HCT116 (cell line): ENCODE measurements at regions not wholly inside any gene's neighbourhood (a gene's known extent, or its start where the extent isn't known, plus 50 kb on each side); places are given as distances from the start of the nearest gene placed in this dataset.

ENCODE experiments used
- ATAC-seq: fragments of 200-7000 bp; cut with Tn5 transposase; 2 replicates; pipeline ENCODE4 v1.9.1; 2020; ENCODE audit warnings: mild to moderate bottlenecking, moderate library complexity
- BruUV-seq: library from RNA; stranded (reverse); fragments of 400-500 nt; replicated peaks from 2 replicates; lab custom pipeline; 2021; lab: Mats Ljungman, UMichigan
- CTCF ChIA-PET: fragments of 300-600 bp; sonication (Branson Sonifier 250); formaldehyde crosslinking; loops from one replicate; lab custom pipeline; 2021; ENCODE audit warnings: antibody characterized with exemption; lab: Charles Lee
- POLR2A ChIA-PET: fragments of 300-600, 350-600 bp; sonication (Branson Sonifier 250); formaldehyde crosslinking; loops from one replicate; lab custom pipeline; 2021; ENCODE audit warnings: antibody characterized with exemption; lab: Charles Lee
- RAD21 ChIA-PET, 2 experiments: fragments of 300-600 bp; sonication (Branson Sonifier 250); formaldehyde crosslinking; loops; one replicate each; lab custom pipeline; 2023; ENCODE audit warnings: low total read pairs in 2 of 2; ENCODE audit not compliant: uncharacterized antibody in 2 of 2, unreplicated experiment in 2 of 2, low non-redundant PET in 1 of 2; lab: Charles Lee
- DNase-seq: peaks from one replicate; pipeline ENCODE4 v3.0.0-alpha.2; 2010; ENCODE audit warnings: low read depth, low spot score
- H2AFZ ChIP-seq: fragments of 200-600 bp; shearing (Covaris generic), sonication (generic); 2 replicates; pipeline ENCODE4 v1.6.1; 2017; ENCODE audit warnings: low read depth, mixed run types, mixed read lengths, antibody characterized with exemption, low read length; ENCODE audit not compliant: poor library complexity, severe bottlenecking
- H3K27ac ChIP-seq: 2 replicates; pipeline ENCODE4 v1.5.1; 2012; ENCODE audit warnings: low read depth, low read length
- H3K27me3 ChIP-seq: fragments of 200-600 bp; sonication (generic); 2 replicates; pipeline ENCODE4 v1.6.1; 2016; ENCODE audit warnings: mixed run types, low read length, mixed read lengths; ENCODE audit not compliant: insufficient read depth
- H3K36me3 ChIP-seq, 2 experiments: fragments of 200-500 bp in 1 of 2; fragments of 200-600 bp in 1 of 2; sonication (Bioruptor generic) in 1 of 2; sonication (generic) in 1 of 2; 2 replicates each; pipeline versions ENCODE4 v1.5.1 to v1.6.1; 2014 to 2016; ENCODE audit warnings: low read length in 2 of 2, inconsistent platforms in 1 of 2, mixed read lengths in 1 of 2, mixed run types in 1 of 2; ENCODE audit not compliant: insufficient read depth in 2 of 2, control insufficient read depth in 1 of 2
- H3K4me1 ChIP-seq, 2 experiments: fragments of 200-600 bp in 1 of 2; sonication (generic) in 1 of 2; 2 replicates each; pipeline versions ENCODE4 v1.5.1 to v1.6.1; 2012 to 2017; ENCODE audit warnings: low read length in 2 of 2, inconsistent platforms in 1 of 2, mild to moderate bottlenecking in 1 of 2, mixed read lengths in 1 of 2, mixed run types in 1 of 2, moderate library complexity in 1 of 2; ENCODE audit not compliant: insufficient read depth in 2 of 2, control insufficient read depth in 1 of 2
- H3K4me2 ChIP-seq: fragments of 200-600 bp; sonication (generic); 2 replicates; pipeline ENCODE4 v1.6.1; 2017; ENCODE audit warnings: mixed run types, low read length, mixed read lengths
- H3K4me3 ChIP-seq, 2 experiments: fragments of 200-600 bp in 1 of 2; sonication (generic) in 1 of 2; replicated peaks in 1 of 2; 2 replicates each; pipeline ENCODE4 v1.5.1; 2011 to 2016; ENCODE audit warnings: low read length in 2 of 2, control low read depth in 1 of 2, low read depth in 1 of 2, mild to moderate bottlenecking in 1 of 2, mixed read lengths in 1 of 2, mixed run types in 1 of 2
- H3K79me2 ChIP-seq: fragments of 200-600 bp; sonication (generic); 2 replicates; pipeline ENCODE4 v1.6.1; 2017; ENCODE audit warnings: mild to moderate bottlenecking, mixed run types, low read length, moderate library complexity, mixed read lengths; ENCODE audit not compliant: insufficient read depth
- H3K9ac ChIP-seq: fragments of 200-600 bp; sonication (generic); 2 replicates; pipeline ENCODE4 v1.6.1; 2016; ENCODE audit warnings: low read length, mixed read lengths
- H3K9me2 ChIP-seq: fragments of 200-600 bp; sonication (generic), shearing (Covaris generic); 2 replicates; pipeline ENCODE4 v1.6.1; 2017; ENCODE audit warnings: mixed run types, mild to moderate bottlenecking, moderate library complexity; ENCODE audit not compliant: insufficient read depth
- H3K9me3 ChIP-seq, 2 experiments: fragments of 200-500 bp in 1 of 2; fragments of 200-600 bp in 1 of 2; sonication (Bioruptor generic) in 1 of 2; sonication (generic) in 1 of 2; 2 replicates each; pipeline ENCODE4 v1.6.1; 2014 to 2017; ENCODE audit warnings: low read length in 2 of 2, mixed read lengths in 2 of 2, inconsistent platforms in 1 of 2, low read depth in 1 of 2, mild to moderate bottlenecking in 1 of 2, mixed run types in 1 of 2, moderate library complexity in 1 of 2; ENCODE audit not compliant: control insufficient read depth in 1 of 2, insufficient read depth in 1 of 2
- H4K20me1 ChIP-seq: fragments of 200-600 bp; sonication (generic), shearing (Covaris generic); 2 replicates; pipeline ENCODE4 v1.6.1; 2017; ENCODE audit warnings: mixed run types, mild to moderate bottlenecking, moderate library complexity; ENCODE audit not compliant: insufficient read depth
- CBX3 ChIP-seq: IDR thresholded peaks from 2 replicates; pipeline ENCODE4 v1.6.1; 2012; ENCODE audit warnings: low read depth
- CEBPB ChIP-seq: IDR thresholded peaks from 2 replicates; pipeline ENCODE4 v1.6.1; 2012; ENCODE audit warnings: low read depth
- EGR1 ChIP-seq: IDR thresholded peaks from 2 replicates; pipeline ENCODE4 v1.6.1; 2012; ENCODE audit warnings: low read depth
- ELF1 ChIP-seq: IDR thresholded peaks from 2 replicates; pipeline ENCODE4 v1.6.1; 2012; ENCODE audit warnings: low read depth, borderline replicate concordance
- EZH2phosphoT487 ChIP-seq: fragments of 200-600 bp; IDR thresholded peaks from 2 replicates; pipeline ENCODE4 v1.6.1; 2018; ENCODE audit warnings: antibody characterized with exemption, borderline replicate concordance
- MAX ChIP-seq: IDR thresholded peaks from 2 replicates; pipeline ENCODE4 v1.6.1; 2012
- POLR2A ChIP-seq: IDR thresholded peaks from 2 replicates; pipeline ENCODE4 v1.7.0; 2011; ENCODE audit warnings: borderline replicate concordance; ENCODE audit not compliant: insufficient read depth, insufficient read length; ENCODE audit errors: extremely low read depth
- REST ChIP-seq: IDR thresholded peaks from 2 replicates; pipeline ENCODE4 v1.6.1; 2012; ENCODE audit warnings: low read depth
- SIN3A ChIP-seq: IDR thresholded peaks from 2 replicates; pipeline ENCODE4 v1.6.1; 2012; ENCODE audit warnings: low read depth
- TCF7L2 ChIP-seq: IDR thresholded peaks from 2 replicates; pipeline ENCODE4 v1.7.0; 2011; ENCODE audit warnings: borderline replicate concordance, inconsistent platforms; ENCODE audit not compliant: insufficient read depth, insufficient read length; ENCODE audit errors: extremely low read depth
- ZBTB33 ChIP-seq: IDR thresholded peaks from 2 replicates; pipeline ENCODE4 v1.6.1; 2011; ENCODE audit warnings: mild to moderate bottlenecking, low read length, moderate library complexity; ENCODE audit not compliant: insufficient replicate concordance; ENCODE audit errors: extremely low read depth
- ZNF274 ChIP-seq: fragments of 200-500 bp; sonication (Bioruptor generic); IDR thresholded peaks from 2 replicates; pipeline ENCODE4 v1.6.1; 2014; ENCODE audit warnings: mild to moderate bottlenecking, low read depth, low read length, inconsistent platforms
- intact Hi-C: fragments of 100-400 bp; cut with micrococcal nuclease; formaldehyde crosslinking; loops from 2 replicates; pipeline ENCODE4 v1.10.0; 2022
- TF ChIP-seq, protein P1 (sequence below): IDR thresholded peaks from 2 replicates; pipeline ENCODE4 v1.6.1; 2012

DNA sequence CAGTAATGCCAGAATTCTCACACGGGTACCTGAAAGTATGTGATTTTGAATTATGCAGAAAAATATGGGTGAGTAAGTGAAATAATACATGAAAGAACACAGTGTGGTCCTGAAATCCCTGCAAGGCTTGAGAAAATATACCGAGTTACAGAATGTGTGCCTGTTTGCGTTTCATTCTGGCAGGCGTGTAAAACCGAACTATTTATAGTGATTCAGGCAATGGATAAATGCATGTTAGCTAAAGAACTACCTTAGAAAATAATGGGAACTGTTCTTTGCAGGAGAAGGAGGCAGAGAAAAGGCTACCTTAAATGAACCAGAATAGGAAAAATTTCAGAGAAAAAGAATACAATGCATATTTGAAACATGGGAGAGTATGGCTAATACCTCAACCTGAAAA lies 145.8 kb upstream of the KCNQ5 start:
- intact Hi-C loops, result no loop called here
- DNase-seq, result no peak
- Histone ChIP-seq H4K20me1 (no peaks in the 10 kb centered on the region), H3K79me2 (no peaks in the 10 kb centered on the region), H3K4me1 (no peaks in the 10 kb centered on the region), H3K27me3 (no peaks in the 10 kb centered on the region), H3K27ac (no peak overlapping the region), H3K9me2 (no peaks in the 10 kb centered on the region), H3K9me3 (no peaks in the 10 kb centered on the region), H2AFZ (no peak overlapping the region), H3K9ac (no peak overlapping the region), H3K4me2 (no peak overlapping the region), H3K4me3 (no peak overlapping the region), H3K36me3 (no peaks in the 10 kb centered on the region)
- RAD21 ChIA-PET, result no interaction called here
- BruUV-seq, result no TSS peak
- POLR2A ChIA-PET, result no interaction called here
- no peak for ATAC-seq
- CTCF ChIA-PET, result no interaction called here
- TF ChIP-seq, protein P1, sequence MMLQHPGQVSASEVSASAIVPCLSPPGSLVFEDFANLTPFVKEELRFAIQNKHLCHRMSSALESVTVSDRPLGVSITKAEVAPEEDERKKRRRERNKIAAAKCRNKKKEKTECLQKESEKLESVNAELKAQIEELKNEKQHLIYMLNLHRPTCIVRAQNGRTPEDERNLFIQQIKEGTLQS, result no peak
- no peak for TF ChIP-seq EGR1
- no peak for TF ChIP-seq ZBTB33
- TF ChIP-seq ELF1, result no peak
- TF ChIP-seq MAX, result no peak
- TF ChIP-seq CEBPB, result no peak
- TF ChIP-seq EZH2phosphoT487, result no peak
- no peak for TF ChIP-seq ZNF274

DNA sequence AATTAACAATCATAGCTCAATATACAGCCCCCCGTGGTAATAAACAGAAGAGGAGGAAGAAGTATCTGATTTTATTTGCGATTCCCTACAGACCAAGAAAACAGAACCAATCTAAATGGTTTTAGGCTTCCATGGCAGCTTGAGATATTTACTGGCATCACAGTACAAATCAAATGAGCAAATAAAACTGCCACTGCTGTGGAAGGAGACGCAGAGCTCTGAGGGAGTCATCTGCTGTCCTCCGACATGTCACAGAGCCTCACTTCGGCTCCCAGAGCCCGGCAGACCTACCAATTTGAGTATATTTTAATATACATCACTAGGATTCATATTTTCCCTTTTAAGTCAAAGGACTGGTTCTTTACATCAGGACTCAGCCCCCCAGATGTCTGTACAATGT lies 145.2 kb upstream of the KCNQ5 start:
- no peaks in the 10 kb centered on the region for H3K27me3 ChIP-seq
- no peaks in the 10 kb centered on the region for H4K20me1 ChIP-seq
- no peaks in the 10 kb centered on the region for H3K36me3 ChIP-seq
- RAD21 ChIA-PET, result no interaction called here
- BruUV-seq, result no TSS peak
- DNase-seq (no peak), ATAC-seq (no peak)
- H3K9me2 ChIP-seq, result no peaks in the 10 kb centered on the region
- no peak overlapping the region for H3K4me3 ChIP-seq
- H3K9ac ChIP-seq, result no peak overlapping the region
- intact Hi-C loops, result no loop called here
- H2AFZ ChIP-seq, result no peak overlapping the region
- no peaks in the 10 kb centered on the region for H3K4me1 ChIP-seq
- POLR2A ChIA-PET, result no interaction called here
- no peak overlapping the region for H3K27ac ChIP-seq
- H3K79me2 ChIP-seq, result no peaks in the 10 kb centered on the region
- H3K4me2 ChIP-seq, result no peak overlapping the region
- CTCF ChIA-PET, result no interaction called here
- H3K9me3 ChIP-seq, result no peaks in the 10 kb centered on the region
- TF ChIP-seq, protein P1, result no peak
- TF ChIP-seq SIN3A (no peak), TCF7L2 (no peak), POLR2A (no peak), REST (no peak), MAX (no peak), CBX3 (no peak)
